ENCODE measurements at regions not wholly inside any gene's neighbourhood (a gene's known extent, or its start where the extent isn't known, plus 50 kb on each side); places are given as distances from the start of the nearest gene placed in this dataset.
"Not testable (repeated sequence)": the region's sequence is repeated elsewhere in the genome, so short reads cannot be mapped to it uniquely, and the experiment has no call there.

GRCh38 chr11:67826951-67827296, 152.5 kb upstream of the ALDH3B2 start:
- H3K4me3 ChIP-seq (ENCODE audit: low read depth, low read length); CTCF ChIA-PET; DNase-seq (ENCODE audit: low read depth, low spot score); POLR2A ChIA-PET: not testable (repeated sequence)

- POLR2A ChIA-PET; DNase-seq (ENCODE audit: low read depth, low spot score); CTCF ChIA-PET; H3K4me3 ChIP-seq (ENCODE audit: low read depth, low read length): not testable (repeated sequence)
Measured at GRCh38 chr11:67826028-67826950, 151.9 kb upstream of the ALDH3B2 start.

GRCh38 chr11:67824861-67825260, 150.4 kb upstream of the ALDH3B2 start:
- H3K4me3 ChIP-seq (ENCODE audit: low read depth, low read length); POLR2A ChIA-PET; CTCF ChIA-PET; DNase-seq (ENCODE audit: low read depth, low spot score): not testable (repeated sequence)

GRCh38 chr11:67820081-67820480, 145.7 kb upstream of the ALDH3B2 start:
- DNase-seq (ENCODE audit: low read depth, low spot score) = no peak
- ChIA-PET POLR2A (no interaction called here), CTCF (no interaction called here)
- no peak overlapping the region for H3K4me3 ChIP-seq (ENCODE audit: low read depth, low read length)
- TF ChIP-seq CTCF (IDR thresholded peaks at IDR 0.05; ENCODE audit: insufficient read depth, low read length, missing control alignments) = no peak

GRCh38 chr11:67817558-67817957, 143.1 kb upstream of the ALDH3B2 start:
- CTCF ChIA-PET; H3K4me3 ChIP-seq (ENCODE audit: low read depth, low read length); DNase-seq (ENCODE audit: low read depth, low spot score); POLR2A ChIA-PET: not testable (repeated sequence)

GRCh38 chr11:67809301-67809700, 134.9 kb upstream of the ALDH3B2 start:
- DNase-seq (ENCODE audit: low read depth, low spot score); POLR2A ChIA-PET; CTCF ChIA-PET; H3K4me3 ChIP-seq (ENCODE audit: low read depth, low read length): not testable (repeated sequence)

- H3K4me3 ChIP-seq (ENCODE audit: low read depth, low read length); POLR2A ChIA-PET; DNase-seq (ENCODE audit: low read depth, low spot score); CTCF ChIA-PET: not testable (repeated sequence)
Measured at GRCh38 chr11:67807896-67808295, 133.5 kb upstream of the ALDH3B2 start.

GRCh38 chr11:67806728-67807235, 132.4 kb upstream of the ALDH3B2 start:
- POLR2A ChIA-PET = interaction anchor here (0.8 kb wide), 1 partner anchor 15 kb away, joined by 3 read pairs; no protein-coding TSS in a partner anchor
- H3K4me3 ChIP-seq (ENCODE audit: low read depth, low read length); DNase-seq (ENCODE audit: low read depth, low spot score): not testable (repeated sequence)
- CTCF ChIA-PET = interaction anchor here (1.3 kb wide), 1 partner anchor 178 kb away, joined by 3 read pairs; no protein-coding TSS in a partner anchor

- DNase-seq (ENCODE audit: low read depth, low spot score); POLR2A ChIA-PET: not testable (repeated sequence)
- CTCF ChIA-PET = interaction anchor here (1.3 kb wide), 1 partner anchor 177 kb away, joined by 3 read pairs; no protein-coding TSS in a partner anchor
- peak overlapping the region; percentile 60 for H3K4me3 ChIP-seq (ENCODE audit: low read depth, low read length)
Measured at GRCh38 chr11:67806183-67806582, 131.8 kb upstream of the ALDH3B2 start.

GRCh38 chr11:67805253-67806126, 131.1 kb upstream of the ALDH3B2 start:
- POLR2A ChIA-PET = not testable (repeated sequence)
- peak; percentile 77 for DNase-seq (ENCODE audit: low read depth, low spot score)

GRCh38 chr11:67804435-67805252, 130.2 kb upstream of the ALDH3B2 start:
- CTCF ChIA-PET; POLR2A ChIA-PET; DNase-seq (ENCODE audit: low read depth, low spot score): not testable (repeated sequence)
- peak overlapping the region; percentile 65 for H3K4me3 ChIP-seq (ENCODE audit: low read depth, low read length)

More at GRCh38 chr11:67805253-67806126, 131.1 kb upstream of the ALDH3B2 start:
- CTCF ChIA-PET = interaction anchor here (1.3 kb wide), 1 partner anchor 177 kb away, joined by 3 read pairs; no protein-coding TSS in a partner anchor
- H3K4me3 ChIP-seq (ENCODE audit: low read depth, low read length) = peak overlapping the region; percentile 65

- CTCF ChIA-PET = interaction anchor here (1.7 kb wide), 1 partner anchor 172 kb away, joined by 5 read pairs; no protein-coding TSS in a partner anchor
- H3K4me3 ChIP-seq (ENCODE audit: low read depth, low read length); DNase-seq (ENCODE audit: low read depth, low spot score); POLR2A ChIA-PET: not testable (repeated sequence)
Measured at GRCh38 chr11:67803519-67803918, 129.1 kb upstream of the ALDH3B2 start.

- H3K4me3 ChIP-seq (ENCODE audit: low read depth, low read length); POLR2A ChIA-PET; DNase-seq (ENCODE audit: low read depth, low spot score): not testable (repeated sequence)
- CTCF ChIA-PET = interaction anchor here (0.6 to 1.7 kb wide), 3 partner anchors 171 to 451 kb away, joined by 3 to 5 read pairs (median 4); partner anchors contain the start of gene NUDT8
Measured at GRCh38 chr11:67803055-67803454, 128.6 kb upstream of the ALDH3B2 start.

GRCh38 chr11:67802623-67803022, 128.2 kb upstream of the ALDH3B2 start:
- DNase-seq (ENCODE audit: low read depth, low spot score); H3K4me3 ChIP-seq (ENCODE audit: low read depth, low read length); POLR2A ChIA-PET: not testable (repeated sequence)
- CTCF ChIA-PET = interaction anchor here (0.6 to 1.7 kb wide), 3 partner anchors 171 to 451 kb away, joined by 3 to 5 read pairs (median 4); partner anchors contain the start of gene NUDT8
